Activated CD8-positive, alpha-beta memory T cell treated with anti-CD3 and anti-CD28 coated beads for 48 hours (primary cell): ENCODE measurements at regions not wholly inside any gene's neighbourhood (a gene's known extent, or its start where the extent isn't known, plus 50 kb on each side); places are given as distances from the start of the nearest gene placed in this dataset.

ENCODE experiments used
- DNase-seq, 3 experiments: peaks; one replicate each; pipeline ENCODE4 v3.0.0-alpha.2; 2020; ENCODE audit warnings: low read depth in 2 of 3, low spot score in 2 of 3

GRCh38 chr4:89665662-89666061 is 171.3 kb downstream of the SNCA start:
- DNase-seq: no peak

DNA sequence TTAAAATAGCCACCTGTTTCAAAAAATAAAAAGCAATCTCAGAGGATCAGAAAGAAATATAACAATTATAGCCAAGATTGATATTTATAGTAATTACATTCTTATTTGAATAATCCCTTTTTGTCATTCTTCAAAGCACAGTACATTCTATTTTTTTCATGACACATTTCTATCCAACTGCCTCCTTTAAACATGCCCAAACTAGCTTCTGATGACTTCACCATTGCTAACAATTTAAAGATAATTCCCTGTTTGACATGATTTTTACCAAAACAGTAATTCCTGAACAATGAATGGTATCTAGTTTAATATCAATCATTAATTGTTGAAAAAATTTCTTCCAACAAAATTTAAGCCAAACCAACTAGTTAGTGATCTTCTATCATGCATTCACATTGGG is 172.4 kb downstream of the SNCA start:
- no peak for DNase-seq

DNA sequence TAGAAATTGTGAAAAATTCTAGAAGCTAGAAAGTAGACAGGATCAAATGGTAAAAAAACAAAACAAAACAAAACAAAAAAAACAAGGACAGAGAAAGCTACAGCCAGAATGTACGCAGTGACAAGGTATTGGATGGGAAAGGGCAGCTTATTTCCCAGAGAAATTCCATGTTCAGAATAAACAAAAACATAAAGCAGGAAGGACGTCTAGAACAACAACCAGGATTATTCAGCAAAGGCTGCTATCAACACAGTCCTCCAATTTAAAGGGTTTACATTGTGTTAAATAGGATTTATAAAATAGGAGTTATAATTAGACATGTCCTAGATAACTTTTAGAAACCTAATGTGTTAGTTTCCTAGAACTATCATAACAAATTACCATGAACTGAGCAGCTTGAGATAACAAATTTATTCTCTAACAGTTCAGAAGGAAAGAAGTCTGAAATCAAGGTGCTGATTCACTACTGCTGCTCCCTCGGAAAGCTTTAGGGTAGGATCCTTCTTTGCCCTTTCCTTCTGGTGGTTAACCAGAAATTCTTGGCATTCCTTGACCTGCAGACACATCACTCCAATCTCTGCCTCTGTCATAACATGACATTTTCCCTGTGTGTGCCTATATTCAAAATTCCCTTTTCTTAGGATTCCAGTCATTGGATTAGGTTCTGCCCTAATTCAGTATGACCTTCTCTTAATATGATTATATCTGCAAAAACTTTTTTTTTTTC is 175.6 kb downstream of the SNCA start:
- no peak for DNase-seq

DNA sequence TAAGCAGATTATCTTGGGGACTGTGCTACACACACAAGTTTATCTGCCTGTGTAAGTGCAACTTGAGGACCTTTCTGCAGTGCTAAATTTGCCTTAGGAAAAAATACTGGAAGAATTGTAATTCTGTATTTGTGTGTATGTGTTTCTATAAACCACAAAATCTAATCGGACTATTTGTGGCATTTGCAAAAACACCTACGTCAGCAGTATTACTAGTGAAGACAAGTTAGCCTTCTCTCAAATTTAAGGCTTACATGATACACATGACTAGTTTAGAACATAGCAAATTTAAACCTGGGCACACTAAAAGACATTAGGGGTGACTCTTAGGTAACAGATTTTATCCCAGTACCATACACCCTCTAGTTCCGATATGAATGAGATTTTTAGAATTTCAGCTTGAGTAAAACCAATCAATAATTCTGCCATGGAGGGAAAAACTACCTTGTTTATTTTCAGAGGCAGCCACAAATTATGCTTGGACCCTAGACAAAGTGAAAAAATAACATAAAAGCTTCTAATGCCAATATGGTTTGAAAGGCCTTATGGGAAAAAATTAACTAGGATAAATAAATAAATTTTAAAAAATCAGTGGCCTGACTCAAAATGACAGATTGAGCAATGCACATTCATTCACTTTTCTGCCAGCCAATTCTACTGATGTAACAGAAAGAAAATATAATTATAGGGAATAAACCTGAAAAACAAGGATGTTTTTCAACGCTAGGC is 176.4 kb downstream of the SNCA start:
- no peak for DNase-seq

GRCh38 chr4:89658701-89659024 is 178.3 kb downstream of the SNCA start:
- DNase-seq: no peak

DNA sequence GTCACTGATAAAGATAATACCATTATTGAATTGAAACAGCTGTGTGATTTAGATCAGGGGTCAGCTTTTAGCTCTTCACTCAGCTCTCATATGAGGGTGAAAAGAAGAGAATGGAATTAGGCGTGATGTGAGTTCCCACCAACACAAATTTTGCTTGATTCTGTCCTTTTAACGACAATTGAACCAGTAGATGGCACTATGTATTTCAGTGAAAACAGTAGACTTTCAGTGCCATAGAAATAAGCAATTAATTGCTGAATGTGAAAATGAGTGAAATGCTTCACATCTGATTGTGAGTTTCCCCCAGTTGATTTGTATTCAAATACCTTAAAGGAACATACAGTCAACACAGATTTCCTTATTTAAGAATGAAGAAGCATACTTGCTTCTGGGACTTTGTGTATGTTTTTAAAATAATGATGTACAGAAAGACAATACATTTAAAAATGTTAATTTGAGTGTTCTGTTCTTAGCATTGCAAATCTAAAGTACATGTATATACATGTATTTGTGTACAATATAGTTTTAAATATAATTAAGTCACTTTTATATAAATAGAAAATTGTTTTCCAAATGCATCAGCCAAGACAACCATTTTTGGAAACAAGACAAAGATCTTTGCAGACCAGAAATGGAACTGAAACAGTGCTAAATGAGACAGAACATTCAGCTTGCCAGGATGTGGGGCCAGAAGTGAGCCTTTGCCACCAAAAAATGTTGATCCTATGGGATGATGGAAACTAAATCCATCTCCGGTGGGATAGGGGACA is 178.8 kb downstream of the SNCA start:
- no peak for DNase-seq

DNA sequence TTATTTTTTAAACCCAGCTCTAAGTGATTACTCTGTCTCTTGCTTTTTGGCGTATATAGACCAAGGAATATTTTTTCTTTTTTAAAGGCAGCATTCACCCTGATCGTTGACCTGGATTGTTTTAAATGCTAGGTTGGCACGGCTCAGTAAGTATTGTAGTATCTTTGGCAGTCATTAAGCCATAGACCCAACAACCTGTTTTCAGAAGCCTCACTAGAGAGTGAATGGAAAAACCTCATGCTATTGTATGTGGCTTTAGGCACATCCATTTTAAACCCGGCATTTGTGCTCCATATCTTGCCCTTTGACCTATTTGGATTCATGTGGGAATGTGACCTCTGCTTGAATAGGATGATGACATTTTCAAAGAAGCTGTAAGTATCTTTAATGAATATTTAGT is 183.9 kb downstream of the SNCA start:
- DNase-seq: no peak

DNA sequence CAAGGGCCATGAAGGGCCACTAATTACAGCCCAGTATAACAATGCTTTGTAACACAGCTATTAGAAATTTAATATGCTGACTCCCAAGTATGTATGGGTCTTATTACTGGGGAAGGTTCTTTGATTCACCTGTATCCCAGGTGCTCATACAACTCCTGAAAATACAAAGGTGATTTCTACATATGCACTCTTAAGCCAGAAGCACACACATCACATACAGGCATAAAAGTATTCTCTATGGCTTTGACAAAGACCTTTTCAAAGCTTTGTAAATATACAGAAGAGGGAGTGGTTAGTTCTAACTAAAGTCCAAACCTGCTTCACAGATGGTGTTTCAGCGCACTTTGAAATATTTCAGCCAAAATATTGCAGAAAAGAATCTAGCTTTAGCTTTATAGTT is 191.5 kb downstream of the SNCA start:
- DNase-seq: no peak

GRCh38 chr4:89641367-89641687 is 195.6 kb downstream of the SNCA start:
- no peak for DNase-seq

- DNase-seq: no peak
Observed at GRCh38 chr4:89640620-89641366, 196.2 kb downstream of the SNCA start.

DNA sequence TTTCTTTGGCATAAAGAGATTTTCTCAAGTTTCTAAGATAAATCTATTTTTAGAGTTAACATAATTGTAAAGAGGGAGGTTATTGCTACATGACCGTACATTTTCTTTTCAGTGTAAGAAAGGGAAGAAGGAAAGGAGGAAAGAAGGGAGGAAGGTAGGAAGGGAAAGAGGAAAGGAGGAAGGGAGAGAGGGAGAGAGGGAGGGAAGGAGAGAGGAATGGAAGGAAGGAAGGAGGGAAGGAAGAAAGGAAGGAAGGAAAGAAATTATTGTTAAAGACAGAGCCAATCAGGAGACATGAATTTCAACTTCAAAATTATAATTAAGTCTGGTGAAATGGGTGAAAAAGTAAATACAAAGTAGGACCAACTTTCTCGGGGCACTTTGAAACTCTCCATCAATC is 197.6 kb downstream of the SNCA start:
- no peak for DNase-seq

- DNase-seq: no peak
Observed at GRCh38 chr4:89625599-89626293, 211.2 kb downstream of the SNCA start.

- no peak for DNase-seq
Observed at GRCh38 chr4:89619206-89619962, 217.6 kb downstream of the SNCA start.

- DNase-seq: no peak
Observed at GRCh38 chr4:89618151-89618550, 218.8 kb downstream of the SNCA start.

DNA sequence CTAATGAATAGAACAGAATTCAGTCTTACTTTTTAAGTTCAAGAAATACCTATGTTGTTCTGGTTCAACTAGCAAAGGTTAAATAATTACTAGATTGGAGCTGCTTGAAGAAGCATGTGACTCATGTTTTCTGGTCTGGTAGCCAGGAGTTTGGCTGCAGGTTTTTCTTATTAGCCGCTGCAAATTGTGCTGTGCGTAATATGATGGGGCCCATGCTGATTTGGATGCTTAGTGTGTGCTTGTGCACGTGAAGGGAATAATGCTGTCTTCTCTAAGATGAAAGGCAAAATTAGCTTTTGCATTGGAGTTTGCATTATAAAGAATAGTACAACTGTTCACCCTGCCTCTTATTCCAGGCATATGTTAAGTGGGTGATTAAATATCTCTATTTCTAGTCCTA is 219.6 kb downstream of the SNCA start:
- DNase-seq: no peak

- no peak for DNase-seq
Observed at GRCh38 chr4:89616382-89616781, 220.6 kb downstream of the SNCA start.

- no peak for DNase-seq
Observed at GRCh38 chr4:89615051-89615450, 221.9 kb downstream of the SNCA start.

DNA sequence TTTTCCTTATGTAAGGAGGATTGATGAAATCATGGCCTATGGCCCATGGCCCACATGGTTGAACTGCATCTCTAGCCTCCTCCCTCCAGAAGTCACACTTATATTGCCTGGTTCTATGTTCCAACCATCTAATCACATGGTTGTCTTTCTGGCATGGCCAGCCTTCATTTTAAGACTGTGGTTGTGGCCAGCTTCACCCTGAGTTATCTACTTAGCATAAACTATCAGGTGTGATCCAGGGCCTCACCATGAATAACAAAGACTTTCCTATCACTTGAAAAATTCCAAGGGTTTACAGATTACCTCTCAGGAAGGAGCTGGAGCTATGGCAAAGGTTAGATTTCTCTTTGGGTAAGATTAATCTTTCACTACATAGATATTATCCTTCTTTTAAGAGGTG is 222.8 kb downstream of the SNCA start:
- DNase-seq: no peak

DNA sequence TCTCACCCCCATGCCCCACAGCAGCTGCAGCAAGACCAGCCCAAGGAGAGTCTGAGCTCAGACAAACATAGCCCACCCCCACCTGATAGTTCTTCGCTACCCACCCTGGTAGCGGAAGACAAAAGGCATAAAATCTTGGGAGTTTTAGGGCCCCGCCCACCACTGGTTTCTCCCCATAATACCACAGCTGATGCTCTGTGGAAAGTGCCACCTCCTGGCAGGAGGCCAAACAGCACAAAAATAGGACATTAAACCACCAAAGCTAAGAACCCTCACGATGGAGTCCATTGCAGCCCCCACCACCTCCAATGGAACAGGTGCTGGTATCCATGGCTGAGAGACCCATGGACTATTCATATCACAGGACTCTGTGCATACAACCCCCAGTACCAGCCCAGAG is 226.7 kb downstream of the SNCA start:
- DNase-seq: no peak

- DNase-seq: no peak
Observed at GRCh38 chr4:89609756-89610155, 227.2 kb downstream of the SNCA start.
